Anterior cingulate cortex (tissue), 58 donors: ENCODE measurements at regions not wholly inside any gene's neighbourhood (a gene's known extent, or its start where the extent isn't known, plus 50 kb on each side); places are given as distances from the start of the nearest gene placed in this dataset.

Source experiments
- DNase-seq, 58 donors: peaks; one replicate each; lab custom pipeline; 2025; lab: John Stamatoyannopoulos, UW

DNA sequence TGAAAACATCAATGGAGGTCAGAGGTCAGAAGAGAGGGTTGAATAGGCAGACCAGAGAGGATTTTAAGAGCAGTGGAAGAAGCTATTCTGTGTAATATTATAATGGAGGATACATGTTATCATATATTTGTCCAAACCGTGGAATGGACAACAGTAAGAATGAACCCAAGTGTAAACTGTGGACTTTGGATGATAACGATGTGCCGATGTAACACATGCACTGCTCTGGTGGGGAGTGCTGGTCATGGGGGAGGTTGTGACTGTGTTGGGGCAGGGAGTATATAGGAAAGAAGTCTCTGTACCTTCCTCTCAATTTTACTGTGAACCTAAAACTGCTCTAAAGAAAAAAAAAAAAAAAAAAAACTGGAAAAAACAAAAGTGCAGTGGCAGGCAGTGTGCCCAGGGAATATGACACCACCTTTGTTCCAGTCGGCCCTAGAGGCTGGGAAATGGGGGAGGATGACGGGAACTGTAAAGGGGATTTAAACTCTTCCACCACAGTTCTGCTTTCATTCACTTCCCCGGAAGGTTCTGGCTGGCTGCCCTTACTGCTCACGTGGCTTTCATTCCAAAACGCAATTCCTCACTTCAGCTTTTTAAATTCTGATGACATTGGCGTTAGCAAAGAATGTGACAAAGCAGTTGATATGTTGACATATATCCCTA, 113.7 kb upstream of the ANKRD1 start:
- peak in 31 of 58 donors; percentile 4 to 80 (median 26) for DNase-seq

- no peak for DNase-seq
These were observed 114.9 kb upstream of the ANKRD1 start for GRCh38 chr10:91035650-91036292.

GRCh38 chr10:91036807-91037411, 116.0 kb upstream of the ANKRD1 start:
- DNase-seq: no peak

DNA sequence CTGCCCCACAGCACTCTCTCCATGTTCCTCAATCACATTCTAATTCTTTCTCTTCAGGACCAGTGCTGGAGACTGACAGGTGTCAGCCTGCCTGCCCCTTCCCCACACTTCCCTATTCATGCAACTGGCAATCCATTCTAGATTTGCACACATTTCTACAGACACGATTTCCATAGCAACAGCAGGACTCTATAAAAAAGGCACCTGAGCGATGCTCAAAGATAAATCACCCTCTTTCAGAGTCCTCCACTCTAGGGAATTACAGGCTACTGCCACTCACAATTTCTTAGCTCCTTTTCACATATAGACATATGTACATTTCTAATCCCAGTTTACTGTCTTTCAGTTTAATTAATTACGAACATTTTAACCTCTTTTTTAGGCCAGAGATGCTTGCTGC, 118.1 kb upstream of the ANKRD1 start:
- DNase-seq: no peak

GRCh38 chr10:91040343-91040742, 119.5 kb upstream of the ANKRD1 start:
- DNase-seq: no peak

- no peak for DNase-seq
These were observed 121.2 kb upstream of the ANKRD1 start for GRCh38 chr10:91042069-91042468.

GRCh38 chr10:91043173-91043910, 122.5 kb upstream of the ANKRD1 start:
- no peak for DNase-seq

DNA sequence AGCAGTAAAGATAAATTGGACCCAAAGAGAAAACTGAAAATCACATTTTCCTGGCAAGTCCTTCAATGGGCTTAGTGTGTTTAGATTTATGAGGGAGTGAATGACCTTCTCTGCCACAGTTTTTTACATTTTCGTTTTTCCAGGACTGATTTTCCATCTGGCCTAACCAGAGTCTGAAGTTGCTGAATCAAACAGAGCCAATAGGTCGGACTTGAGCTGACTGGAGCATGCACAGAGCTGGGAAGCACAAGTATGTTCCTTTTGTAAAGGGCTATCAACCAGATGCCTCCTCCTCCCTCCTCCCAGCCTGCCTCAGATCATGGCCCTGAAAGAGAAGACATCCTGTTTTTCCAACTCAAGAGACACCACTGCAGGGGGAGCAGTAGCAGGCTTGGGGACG, 126.0 kb upstream of the ANKRD1 start:
- no peak for DNase-seq

- DNase-seq: no peak
These were observed 127.5 kb upstream of the ANKRD1 start for GRCh38 chr10:91048380-91048779.

DNA sequence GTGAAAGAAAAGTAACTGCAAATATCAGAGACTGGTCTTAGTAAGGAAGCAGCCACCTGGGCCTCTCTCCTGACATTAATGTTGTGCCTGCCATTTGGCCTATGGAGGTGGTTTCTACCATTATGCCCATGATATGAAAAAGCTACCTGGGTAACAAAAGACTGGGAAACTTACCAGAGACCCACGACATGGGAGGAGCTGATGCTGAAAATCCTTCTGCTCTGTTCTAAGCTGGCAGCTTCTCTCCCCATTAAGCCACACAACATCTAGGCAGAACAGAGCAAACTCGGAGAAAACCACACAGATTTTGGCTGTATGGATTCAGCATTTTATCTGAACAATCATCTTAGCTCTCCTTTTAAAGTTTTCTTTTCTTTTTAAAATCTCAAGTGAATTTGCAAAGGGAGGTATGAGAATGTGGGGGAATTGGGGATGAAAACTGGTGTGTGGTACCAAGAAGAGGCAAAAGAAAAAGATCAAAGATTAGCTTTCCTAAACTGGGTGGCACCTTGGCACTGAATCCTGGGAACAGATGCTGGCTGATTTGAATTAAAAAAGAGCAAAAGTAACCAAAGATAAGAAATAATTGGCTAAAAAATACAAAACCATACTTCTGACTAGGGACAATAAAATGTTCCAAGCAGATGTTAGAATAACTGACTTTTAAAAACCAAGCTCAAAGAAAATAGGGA, 128.6 kb upstream of the ANKRD1 start:
- peak in 3 of 58 donors; percentile 12 to 35 (median 21) for DNase-seq

DNA sequence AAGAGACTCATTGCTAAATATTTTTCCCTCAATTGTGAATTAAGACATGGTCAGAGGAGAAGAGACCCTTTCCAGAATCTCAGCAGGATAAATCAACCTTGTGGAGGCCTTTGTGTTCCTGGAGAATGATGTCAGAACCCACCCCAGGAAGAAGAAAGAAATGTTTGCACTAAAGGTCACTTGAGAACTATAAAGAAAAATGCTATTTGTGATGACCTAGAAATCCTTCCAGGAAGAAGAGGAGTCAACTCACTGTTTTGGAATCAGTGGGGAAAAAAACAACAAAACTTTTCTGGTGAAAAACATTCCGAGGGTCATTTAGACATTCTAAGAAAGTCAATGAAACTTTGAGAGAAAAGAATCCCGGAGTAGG, 129.1 kb upstream of the ANKRD1 start:
- no peak for DNase-seq

DNA sequence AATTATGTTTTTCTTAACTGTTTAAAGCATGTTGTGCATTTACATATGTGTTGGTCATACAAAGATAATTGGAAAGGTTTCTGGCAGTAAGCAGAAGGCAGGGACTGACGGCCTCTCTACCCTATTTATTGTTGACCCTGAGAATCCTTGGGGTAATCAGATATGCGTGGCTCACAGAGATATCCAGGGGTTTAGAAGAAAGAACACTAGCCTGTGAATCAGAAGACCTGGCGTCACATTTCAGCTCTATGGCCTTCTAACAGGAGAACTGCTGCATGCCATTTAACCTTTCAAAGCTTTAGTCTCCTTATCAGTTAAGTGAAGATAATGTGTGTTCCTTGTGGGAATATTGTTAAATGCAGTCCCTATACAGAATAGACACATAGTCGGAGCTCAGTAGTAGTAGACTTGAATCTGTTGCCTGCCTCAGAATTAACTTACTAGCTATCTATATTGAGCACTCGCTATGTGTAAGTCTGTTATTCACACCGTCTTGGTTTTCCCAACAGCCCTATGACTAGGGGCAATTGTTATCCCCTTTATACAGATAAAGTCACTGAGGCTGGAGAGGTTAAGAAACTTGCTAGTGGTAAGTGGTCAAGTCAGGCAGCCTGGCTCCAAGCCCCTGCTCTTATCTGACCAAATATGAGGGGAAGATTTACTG, 129.6 kb upstream of the ANKRD1 start:
- DNase-seq: no peak

GRCh38 chr10:91051829-91052228, 130.9 kb upstream of the ANKRD1 start:
- peak in 39 of 58 donors; percentile 6 to 77 (median 33) for DNase-seq

DNA sequence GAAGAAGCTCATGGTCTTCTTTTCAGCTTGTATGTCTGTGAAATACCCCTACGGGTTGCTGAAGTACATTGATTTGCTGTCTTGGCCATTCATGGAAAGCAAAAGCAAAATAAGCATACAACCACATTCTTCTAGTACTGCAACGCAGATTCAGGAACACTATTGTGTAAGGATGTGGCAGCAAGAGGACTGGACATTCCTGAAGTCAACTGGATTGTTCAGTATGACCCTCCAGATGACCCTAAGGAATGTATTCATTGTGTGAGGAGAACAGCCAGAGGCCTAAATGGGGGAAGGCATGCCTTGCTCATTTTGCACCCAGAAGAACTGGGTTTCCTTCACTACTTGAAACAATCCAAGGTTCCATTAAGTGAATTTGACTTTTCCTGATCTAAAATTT, 133.4 kb upstream of the ANKRD1 start:
- DNase-seq: no peak

GRCh38 chr10:91061187-91061586, 140.3 kb upstream of the ANKRD1 start:
- DNase-seq: no peak

DNA sequence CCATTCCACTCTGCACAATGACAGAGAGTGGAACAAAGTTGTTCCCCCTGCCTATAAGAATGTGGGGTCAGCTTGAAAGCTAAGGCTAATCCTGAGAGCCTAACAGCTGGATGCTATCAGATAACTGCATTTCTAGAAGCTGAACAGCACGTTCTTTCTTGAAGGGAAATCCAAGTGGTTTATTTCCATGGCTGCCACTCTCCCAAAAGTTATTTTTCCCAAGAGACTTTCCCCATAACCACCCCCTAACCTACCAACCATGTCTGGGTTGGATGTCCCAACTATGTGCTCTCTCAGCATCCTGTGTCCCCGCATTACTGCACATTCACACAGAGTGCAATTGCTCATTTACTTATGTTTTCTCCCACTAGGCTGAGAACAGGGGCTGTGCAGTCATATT, 140.7 kb upstream of the ANKRD1 start:
- DNase-seq: no peak

DNA sequence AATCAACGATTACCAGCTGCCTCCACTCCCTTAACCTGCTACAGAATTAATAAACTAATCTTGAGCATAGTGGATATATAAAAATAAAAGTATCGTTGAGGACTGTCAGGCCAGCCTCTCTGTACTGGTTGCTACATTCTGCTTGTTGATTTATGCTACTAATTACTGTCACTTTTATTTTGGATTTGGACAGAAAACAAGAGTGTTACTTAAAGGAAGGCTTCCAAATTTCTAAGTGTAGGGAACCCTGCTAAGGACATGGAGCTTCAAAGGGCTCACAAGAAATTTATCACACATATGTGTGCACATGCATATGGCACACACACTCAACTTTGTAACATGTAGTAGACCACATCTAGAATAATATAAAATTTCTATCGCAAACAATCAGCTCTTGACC, 141.2 kb upstream of the ANKRD1 start:
- no peak for DNase-seq

GRCh38 chr10:91071786-91072185, 148.7 kb upstream of the PCGF5 start:
- DNase-seq: no peak

- peak in 8 of 58 donors; percentile 3 to 31 (median 17) for DNase-seq
These were observed 147.0 kb upstream of the PCGF5 start for GRCh38 chr10:91073286-91073979.
